Epidermal melanocyte (primary cell): ENCODE measurements at regions not wholly inside any gene's neighbourhood (a gene's known extent, or its start where the extent isn't known, plus 50 kb on each side); places are given as distances from the start of the nearest gene placed in this dataset.
"Not testable (repeated sequence)": the region's sequence is repeated elsewhere in the genome, so short reads cannot be mapped to it uniquely, and the experiment has no call there.

ENCODE experiments used
- DNase-seq: peaks from one replicate; pipeline ENCODE4 v3.0.0; 2011; ENCODE audit warnings: low spot score; ENCODE audit not compliant: insufficient read length

DNA sequence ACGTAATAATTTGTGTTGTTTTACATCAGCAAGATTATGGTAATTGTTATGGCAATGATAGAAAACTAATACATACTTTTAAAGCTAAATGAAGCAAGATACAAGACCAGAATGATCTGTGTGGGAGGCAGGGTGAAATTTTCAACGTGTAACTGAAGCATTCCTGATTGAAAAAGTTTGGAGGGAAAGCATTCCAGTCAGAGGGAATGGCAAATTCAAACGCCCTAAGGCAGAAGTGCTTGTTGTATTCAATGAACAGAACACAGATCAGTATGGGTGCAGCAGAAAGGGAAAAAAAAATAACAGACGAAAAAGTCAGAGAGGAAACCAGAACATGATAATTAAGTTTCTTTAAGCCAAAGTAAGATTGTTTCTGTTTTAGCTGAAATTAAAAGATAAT lies 928.5 kb upstream of the SLITRK1 start:
- no peak for DNase-seq

- DNase-seq = no peak
Observed at GRCh38 chr13:84802073-84802472, 919.8 kb upstream of the SLITRK1 start.

DNA sequence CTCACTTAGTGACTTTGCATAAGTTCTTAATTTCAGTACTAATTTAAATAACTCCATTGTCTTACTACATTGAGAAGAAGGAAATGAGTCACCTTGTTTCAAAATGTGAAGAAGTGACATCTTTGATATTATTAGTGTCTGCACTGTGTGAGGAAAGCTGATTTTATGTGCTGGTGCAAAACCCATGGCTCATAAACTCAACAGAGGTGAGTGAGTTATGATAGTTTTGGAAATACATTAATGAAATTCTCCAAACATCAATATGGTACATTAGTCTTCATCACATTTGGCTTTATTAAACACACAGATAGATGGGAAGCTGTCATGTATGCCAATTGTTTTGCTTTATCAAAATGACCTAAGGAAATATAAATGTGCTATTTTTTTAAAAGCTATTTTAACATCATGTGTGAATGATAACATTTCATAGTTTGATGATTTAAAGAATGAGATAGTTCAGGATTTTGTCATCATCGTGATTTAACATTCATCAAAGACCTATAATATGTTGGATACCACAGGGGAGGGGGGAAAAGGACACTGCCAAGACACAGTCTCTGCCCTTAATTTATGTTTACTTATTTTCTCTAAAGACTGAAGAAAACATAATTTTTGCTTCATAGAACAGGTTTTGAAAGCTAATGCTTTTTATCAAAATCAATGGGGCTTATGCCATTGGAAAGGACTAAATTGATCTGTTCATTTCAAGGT lies 902.3 kb upstream of the SLITRK1 start:
- no peak for DNase-seq

GRCh38 chr13:84777316-84777715 lies 895.0 kb upstream of the SLITRK1 start:
- no peak for DNase-seq

DNA sequence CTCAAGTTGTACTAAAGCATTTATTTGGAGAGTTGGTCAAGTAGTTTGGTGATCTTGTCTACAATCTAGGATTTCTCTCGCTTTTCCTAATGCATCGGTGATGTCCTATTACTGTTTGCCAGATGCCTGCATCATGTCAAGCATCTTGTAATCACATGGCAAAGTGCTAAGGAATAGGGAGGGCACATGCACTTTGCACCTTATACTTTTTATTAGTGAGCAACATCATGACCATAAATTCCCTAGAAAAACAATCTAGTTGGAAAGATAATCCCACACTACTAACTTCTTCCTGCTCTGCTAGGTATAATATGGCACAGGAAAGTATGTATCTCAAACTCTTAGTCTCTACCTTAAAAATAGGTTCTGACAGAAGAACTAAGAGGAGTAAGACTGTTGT lies 894.3 kb upstream of the SLITRK1 start:
- no peak for DNase-seq

DNA sequence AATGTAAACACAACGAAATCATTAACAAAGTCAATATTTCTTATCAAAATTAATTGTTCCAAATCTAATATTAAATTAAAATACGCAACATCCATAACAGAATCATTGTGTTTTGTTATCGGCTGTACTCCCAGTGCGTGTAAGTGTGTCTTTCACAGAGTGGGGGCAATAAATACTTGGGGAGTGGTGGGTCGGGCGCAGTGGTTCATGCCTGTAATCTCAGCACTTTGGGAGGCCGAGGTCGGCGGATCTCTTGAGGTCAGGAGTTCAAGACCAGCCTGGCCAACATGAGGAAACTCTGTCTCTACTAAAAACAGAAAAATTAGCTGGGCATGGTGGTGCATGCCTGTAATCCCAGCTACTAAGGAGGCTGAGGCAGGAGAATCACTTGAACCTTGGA lies 893.6 kb upstream of the SLITRK1 start:
- not testable (repeated sequence) for DNase-seq

- no peak for DNase-seq
Observed at GRCh38 chr13:84774111-84774510, 891.8 kb upstream of the SLITRK1 start.

DNA sequence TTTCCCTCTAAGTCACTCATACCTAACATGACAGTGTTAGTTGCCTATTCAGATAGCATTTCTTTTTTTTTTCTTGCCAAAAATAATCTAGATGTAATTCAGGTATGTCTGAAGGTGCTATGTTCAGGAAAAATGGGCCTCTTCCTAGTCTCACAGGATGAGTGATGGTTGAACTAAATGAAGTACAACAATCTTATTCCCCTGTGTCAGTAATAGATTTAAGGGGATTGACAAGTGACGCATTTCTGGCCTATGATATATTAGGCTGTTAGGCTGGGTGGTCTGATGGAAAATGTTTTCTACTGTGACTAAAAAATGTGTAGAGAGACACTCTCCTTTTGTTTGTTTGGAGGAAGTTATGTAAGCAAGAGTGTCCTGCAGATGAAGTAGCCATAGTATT lies 878.7 kb upstream of the SLITRK1 start:
- no peak for DNase-seq

DNA sequence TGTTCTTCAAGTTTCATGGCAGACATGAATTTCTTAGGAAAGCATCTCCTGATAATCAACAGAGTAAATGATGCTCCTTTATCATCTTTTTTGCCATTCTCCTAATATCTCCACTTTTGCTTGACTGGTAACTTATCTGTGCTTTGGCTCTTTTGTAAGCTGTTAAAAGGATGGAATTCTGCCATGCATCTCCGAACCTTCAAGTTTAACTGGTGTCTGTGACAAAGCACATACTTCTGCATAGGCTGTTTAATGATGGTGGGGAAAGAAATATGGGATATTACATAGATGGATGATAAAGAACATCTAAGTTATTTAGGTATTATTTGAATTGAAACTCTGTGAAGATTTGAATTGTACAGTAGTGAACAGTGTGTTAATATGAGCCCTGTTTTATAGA lies 866.9 kb upstream of the SLITRK1 start:
- DNase-seq = no peak

- DNase-seq = no peak
Observed at GRCh38 chr13:84745051-84745551, 862.8 kb upstream of the SLITRK1 start.

- DNase-seq = no peak
Observed at GRCh38 chr13:84744203-84744602, 861.9 kb upstream of the SLITRK1 start.

GRCh38 chr13:84741253-84741652 lies 859.0 kb upstream of the SLITRK1 start:
- DNase-seq = no peak

DNA sequence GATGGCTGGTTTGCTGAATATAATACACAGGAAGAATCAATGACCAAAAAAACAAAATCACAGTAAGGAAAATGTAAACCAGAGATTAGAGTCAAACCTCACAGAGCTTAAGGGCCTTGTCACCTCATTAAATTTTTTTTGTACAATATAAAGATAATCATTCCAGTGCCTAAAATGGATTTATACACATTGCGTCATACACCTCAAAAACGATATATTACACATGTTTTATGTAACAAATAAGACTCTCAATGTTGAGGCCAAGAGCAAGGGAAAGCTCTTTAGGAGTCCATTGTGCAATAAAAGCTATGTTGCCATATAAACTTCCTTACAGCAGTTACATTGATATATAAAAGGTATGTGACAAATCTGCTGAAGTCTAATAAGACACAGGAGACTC lies 856.7 kb upstream of the SLITRK1 start:
- no peak for DNase-seq

- no peak for DNase-seq
Observed at GRCh38 chr13:84737661-84738060, 855.4 kb upstream of the SLITRK1 start.

- DNase-seq = no peak
Observed at GRCh38 chr13:84730376-84730775, 848.1 kb upstream of the SLITRK1 start.

DNA sequence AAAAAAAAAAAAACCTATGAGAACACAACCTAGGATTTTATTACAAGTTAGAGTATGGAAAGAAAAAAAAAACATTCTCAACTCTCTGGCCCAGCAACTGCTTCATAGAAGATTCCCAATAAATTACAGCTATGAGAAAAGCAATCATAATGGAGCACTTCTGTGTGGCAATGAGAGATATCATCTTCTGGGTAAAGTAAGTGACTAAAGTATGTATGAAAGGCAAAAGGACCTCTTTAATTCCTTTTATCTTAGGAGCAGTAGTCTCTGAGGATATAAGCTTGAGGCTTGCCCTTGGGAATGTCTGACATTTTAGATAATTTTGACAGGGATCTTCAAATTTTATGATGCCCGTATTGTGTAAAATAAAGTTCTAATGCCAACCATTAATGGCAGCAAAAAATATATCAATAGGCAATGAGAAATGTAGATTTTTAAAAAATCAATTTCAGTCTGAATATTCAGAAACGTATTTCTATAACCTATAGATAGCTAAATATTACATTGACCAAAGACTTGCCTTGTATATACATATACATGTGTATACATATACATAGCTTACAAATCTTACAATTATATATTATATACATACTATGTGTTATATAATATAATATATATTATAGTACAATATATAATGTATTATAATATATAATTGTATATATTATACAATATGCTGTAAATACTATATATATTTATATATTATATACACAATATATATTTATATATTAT lies 823.9 kb upstream of the SLITRK1 start:
- no peak for DNase-seq

DNA sequence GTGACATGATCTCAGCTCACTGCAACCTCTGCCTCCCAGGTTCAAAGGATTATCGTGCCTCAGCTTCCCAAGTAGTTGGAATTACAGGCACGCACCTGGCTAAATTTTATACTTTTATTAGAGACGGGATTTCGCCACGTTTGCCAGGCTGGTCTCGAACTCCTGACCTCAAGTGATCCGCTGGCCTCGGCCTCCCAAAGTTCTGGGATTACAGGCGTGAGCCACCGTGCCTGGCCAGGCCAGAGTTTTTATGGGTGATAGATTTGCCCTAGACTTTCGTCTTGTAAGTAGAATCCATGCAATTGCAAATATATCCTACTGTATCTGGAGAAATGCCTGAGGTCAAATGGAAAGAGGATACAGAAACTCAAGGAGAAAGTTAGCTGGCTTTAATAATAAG lies 819.9 kb upstream of the SLITRK1 start:
- DNase-seq = no peak

- DNase-seq = not testable (repeated sequence)
Observed at GRCh38 chr13:84697591-84697990, 815.3 kb upstream of the SLITRK1 start.

- no peak for DNase-seq
Observed at GRCh38 chr13:84686973-84687372, 804.7 kb upstream of the SLITRK1 start.

- no peak for DNase-seq
Observed at GRCh38 chr13:84686458-84686857, 804.2 kb upstream of the SLITRK1 start.

DNA sequence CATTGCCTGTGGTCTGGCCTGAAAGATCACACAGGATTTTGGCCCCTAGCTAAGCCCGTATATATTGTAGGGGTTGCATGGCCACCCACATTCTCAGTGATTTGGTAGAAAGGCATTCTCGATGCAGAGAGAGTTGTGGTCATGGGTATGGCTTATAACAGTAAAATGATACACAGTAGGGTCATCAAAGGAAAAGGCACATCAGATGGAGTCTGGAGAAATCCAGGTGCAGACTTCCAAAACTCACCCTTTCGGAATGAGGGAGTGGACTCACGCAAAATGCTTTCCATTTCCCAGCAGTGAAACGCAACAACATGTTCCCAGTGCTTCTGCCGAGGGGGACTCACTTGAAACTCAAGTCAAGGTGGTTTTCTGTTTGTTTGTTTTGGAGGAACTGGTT lies 802.5 kb upstream of the SLITRK1 start:
- DNase-seq = no peak

- no peak for DNase-seq
Observed at GRCh38 chr13:84684048-84684662, 801.9 kb upstream of the SLITRK1 start.
